Endothelial cell of umbilical vein (primary cell): ENCODE measurements at regions not wholly inside any gene's neighbourhood (a gene's known extent, or its start where the extent isn't known, plus 50 kb on each side); places are given as distances from the start of the nearest gene placed in this dataset.

Experiments
- BruUV-seq: library from RNA; stranded (reverse); fragments of 400-500 nt; replicated peaks from 2 replicates; lab custom pipeline; 2021; lab: Mats Ljungman, UMichigan
- CTCF ChIA-PET: fragments of 300-600, 350-600 bp; sonication (Branson Sonifier 250); formaldehyde crosslinking; loops from one replicate; lab custom pipeline; 2021; ENCODE audit warnings: antibody characterized with exemption, inconsistent platforms; lab: Charles Lee
- POLR2A ChIA-PET: fragments of 300-600, 350-600 bp; sonication (Branson Sonifier 250); formaldehyde crosslinking; loops from one replicate; lab custom pipeline; 2021; ENCODE audit warnings: antibody characterized with exemption, inconsistent platforms; lab: Charles Lee
- DNase-seq: peaks from one replicate; pipeline ENCODE4 v3.0.0-alpha.2; 2011; ENCODE audit warnings: low read depth, low spot score
- FAIRE-seq: peaks from 2 replicates; lab custom pipeline; 2011; peaks lifted over from hg19 to GRCh38; lab: Jason Lieb, UNC
- H2AFZ ChIP-seq: 2 replicates; pipeline ENCODE4 v1.6.0; 2012; ENCODE audit warnings: low read depth, low read length, control low read depth, inconsistent platforms
- H3K27ac ChIP-seq: 2 replicates; pipeline ENCODE4 v1.5.1; 2011; ENCODE audit warnings: low read depth, mild to moderate bottlenecking, control low read depth, low read length, moderate library complexity; ENCODE audit not compliant: insufficient read depth
- H3K27me3 ChIP-seq, 2 experiments: 2 replicates each; pipeline versions ENCODE4 v1.6.0 to v1.6.1; 2011; ENCODE audit warnings: low read length in 2 of 2, mixed read lengths in 1 of 2; ENCODE audit not compliant: control insufficient read depth in 2 of 2, insufficient read depth in 2 of 2
- H3K36me3 ChIP-seq, 2 experiments: 2 replicates in 1 of 2; 3 replicates in 1 of 2; pipeline ENCODE4 v1.5.1; 2011; ENCODE audit warnings: low read length in 2 of 2, mild to moderate bottlenecking in 1 of 2, moderate library complexity in 1 of 2; ENCODE audit not compliant: control insufficient read depth in 2 of 2, insufficient read depth in 2 of 2; ENCODE audit errors: extremely low read depth in 1 of 2
- H3K4me1 ChIP-seq: 3 replicates; pipeline ENCODE4 v1.5.1; 2011; ENCODE audit warnings: mild to moderate bottlenecking, low read length; ENCODE audit not compliant: control insufficient read depth, insufficient read depth; ENCODE audit errors: extremely low read depth
- H3K4me2 ChIP-seq: 2 replicates; pipeline ENCODE4 v1.6.1; 2011; ENCODE audit warnings: low read length, control low read depth, mixed read lengths; ENCODE audit not compliant: insufficient read depth
- H3K4me3 ChIP-seq, 3 experiments: fragments of 200-600 bp in 1 of 3; sonication (generic), shearing (Covaris generic) in 1 of 3; replicated peaks in 1 of 3; 2 replicates each; pipeline ENCODE4 v1.5.1; 2011 to 2016; ENCODE audit warnings: control low read depth in 3 of 3, low read length in 3 of 3, mild to moderate bottlenecking in 2 of 3, inconsistent platforms in 1 of 3, low read depth in 1 of 3, moderate library complexity in 1 of 3; ENCODE audit not compliant: insufficient read depth in 1 of 3
- H3K79me2 ChIP-seq: 2 replicates; pipeline ENCODE4 v1.6.0; 2012; ENCODE audit warnings: low read length, inconsistent platforms; ENCODE audit not compliant: control insufficient read depth, insufficient read depth
- H3K9ac ChIP-seq: replicated peaks from 2 replicates; pipeline ENCODE3; 2011; ENCODE audit warnings: low read length, control low read depth; ENCODE audit not compliant: insufficient read depth; ENCODE audit errors: extremely low read depth
- H3K9me1 ChIP-seq: replicated peaks from 3 replicates; pipeline ENCODE4 v1.6.0; 2011; ENCODE audit warnings: mild to moderate bottlenecking, low read length; ENCODE audit not compliant: control insufficient read depth, insufficient read depth; ENCODE audit errors: extremely low read depth
- H3K9me3 ChIP-seq: replicated peaks from 2 replicates; pipeline ENCODE4 v1.5.1; 2012; ENCODE audit warnings: low read length, inconsistent platforms; ENCODE audit not compliant: control insufficient read depth, insufficient read depth
- H4K20me1 ChIP-seq: replicated peaks from 2 replicates; pipeline ENCODE3; 2011; ENCODE audit warnings: mild to moderate bottlenecking, low read length; ENCODE audit not compliant: control insufficient read depth, insufficient read depth; ENCODE audit errors: extremely low read depth
- EZH2 ChIP-seq: IDR thresholded peaks from 2 replicates; pipeline ENCODE4 v1.6.1; 2012; ENCODE audit warnings: borderline replicate concordance, low read depth, mild to moderate bottlenecking, moderate library complexity, low read length, inconsistent platforms; ENCODE audit not compliant: severe bottlenecking
- FOS ChIP-seq: IDR thresholded peaks from 2 replicates; pipeline ENCODE4 v1.6.1; 2011; ENCODE audit warnings: mild to moderate bottlenecking, low read length, moderate library complexity, borderline replicate concordance; ENCODE audit not compliant: insufficient read depth
- GATA2 ChIP-seq: IDR thresholded peaks from 2 replicates; pipeline ENCODE4 v1.7.0; 2011; ENCODE audit warnings: low read depth, mild to moderate bottlenecking, moderate library complexity, mixed read lengths, low read length; ENCODE audit not compliant: insufficient read length, insufficient read depth
- JUN ChIP-seq: IDR thresholded peaks from 2 replicates; pipeline ENCODE4 v1.6.1; 2011; ENCODE audit warnings: borderline replicate concordance, low read depth; ENCODE audit not compliant: insufficient read length, insufficient read depth
- POLR2A ChIP-seq: IDR thresholded peaks from 2 replicates; pipeline ENCODE4 v1.6.1; 2012; ENCODE audit warnings: low read depth, mild to moderate bottlenecking, control low read depth, low read length
- POLR2AphosphoS5 ChIP-seq: IDR thresholded peaks from 2 replicates; pipeline ENCODE4 v1.6.1; 2012; ENCODE audit warnings: low read depth, mild to moderate bottlenecking, control low read depth, low read length, moderate library complexity; ENCODE audit not compliant: insufficient read depth
- dilution Hi-C: fragments of 300-500 bp; cut with MboI; formaldehyde crosslinking; loops from one replicate; pipeline ENCODE4 v1.15.0; 2019; ENCODE audit warnings: low sequenced_read_pairs; ENCODE audit not compliant: extremely low pct_ligation_motif_present
- intact Hi-C: fragments of 100-400 bp; cut with micrococcal nuclease; formaldehyde crosslinking; loops from one replicate; pipeline ENCODE4 v1.10.0; 2022
- TF ChIP-seq, protein P1 (sequence below): IDR thresholded peaks from 2 replicates; pipeline ENCODE4 v1.6.1; 2011; ENCODE audit not compliant: insufficient read depth, insufficient read length
- TF ChIP-seq, protein P2 (sequence below), 2 donors: IDR thresholded peaks; 1 replicate in 1 of 2; 2 replicates in 1 of 2; pipeline ENCODE4 v1.5.1; 2011; ENCODE audit warnings: low read length in 2 of 2, mild to moderate bottlenecking in 2 of 2, moderate library complexity in 2 of 2, control low read depth in 1 of 2, inconsistent platforms in 1 of 2, low read depth in 1 of 2; ENCODE audit not compliant: insufficient read depth in 1 of 2; ENCODE audit errors: extremely low read depth in 1 of 2

DNA sequence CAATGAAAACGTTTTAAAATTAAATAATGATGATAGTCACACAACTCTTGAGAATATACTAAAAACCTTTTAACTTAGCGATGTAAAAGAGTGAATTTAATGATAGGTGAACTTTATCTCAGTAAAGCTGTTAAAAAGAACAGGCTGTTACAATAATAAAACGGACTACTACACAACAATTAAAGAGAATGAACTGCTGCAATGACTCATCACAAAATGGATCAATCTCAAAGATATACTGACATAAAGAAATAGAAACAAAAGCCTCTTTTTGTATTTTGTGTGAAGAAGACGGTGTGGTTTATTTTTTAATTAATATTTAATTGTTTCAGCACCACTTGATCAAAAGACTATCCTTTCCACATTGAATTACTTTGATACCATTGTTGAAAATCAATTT is 352.4 kb upstream of the GJE1 start:
- no peak overlapping the region for H2AFZ ChIP-seq
- CTCF ChIA-PET, result no interaction called here

DNA sequence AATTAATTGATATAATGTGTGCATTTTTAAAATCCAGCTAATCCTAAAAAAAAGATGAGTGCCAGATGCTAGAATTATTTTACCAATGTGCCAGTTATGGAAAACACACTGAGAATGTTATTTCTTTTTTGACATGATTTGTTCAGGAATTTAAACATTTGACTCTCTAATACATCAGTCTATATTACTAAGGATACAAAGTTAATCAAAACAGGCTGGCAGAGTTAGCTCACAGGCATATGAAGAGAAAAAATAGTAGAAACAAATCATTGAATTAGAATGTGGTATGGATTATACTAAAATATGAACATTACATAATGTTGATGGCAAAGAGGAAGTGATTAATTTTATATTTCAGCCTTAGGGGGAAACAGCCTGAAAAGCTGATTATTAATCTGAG is 368.3 kb upstream of the GJE1 start:
- no peak for TF ChIP-seq EZH2
- TF ChIP-seq GATA2, result no peak
- TF ChIP-seq, protein P1, sequence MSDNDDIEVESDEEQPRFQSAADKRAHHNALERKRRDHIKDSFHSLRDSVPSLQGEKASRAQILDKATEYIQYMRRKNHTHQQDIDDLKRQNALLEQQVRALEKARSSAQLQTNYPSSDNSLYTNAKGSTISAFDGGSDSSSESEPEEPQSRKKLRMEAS, result no peak
- no peak for TF ChIP-seq POLR2AphosphoS5
- no peak for TF ChIP-seq JUN
- TF ChIP-seq, protein P2, sequence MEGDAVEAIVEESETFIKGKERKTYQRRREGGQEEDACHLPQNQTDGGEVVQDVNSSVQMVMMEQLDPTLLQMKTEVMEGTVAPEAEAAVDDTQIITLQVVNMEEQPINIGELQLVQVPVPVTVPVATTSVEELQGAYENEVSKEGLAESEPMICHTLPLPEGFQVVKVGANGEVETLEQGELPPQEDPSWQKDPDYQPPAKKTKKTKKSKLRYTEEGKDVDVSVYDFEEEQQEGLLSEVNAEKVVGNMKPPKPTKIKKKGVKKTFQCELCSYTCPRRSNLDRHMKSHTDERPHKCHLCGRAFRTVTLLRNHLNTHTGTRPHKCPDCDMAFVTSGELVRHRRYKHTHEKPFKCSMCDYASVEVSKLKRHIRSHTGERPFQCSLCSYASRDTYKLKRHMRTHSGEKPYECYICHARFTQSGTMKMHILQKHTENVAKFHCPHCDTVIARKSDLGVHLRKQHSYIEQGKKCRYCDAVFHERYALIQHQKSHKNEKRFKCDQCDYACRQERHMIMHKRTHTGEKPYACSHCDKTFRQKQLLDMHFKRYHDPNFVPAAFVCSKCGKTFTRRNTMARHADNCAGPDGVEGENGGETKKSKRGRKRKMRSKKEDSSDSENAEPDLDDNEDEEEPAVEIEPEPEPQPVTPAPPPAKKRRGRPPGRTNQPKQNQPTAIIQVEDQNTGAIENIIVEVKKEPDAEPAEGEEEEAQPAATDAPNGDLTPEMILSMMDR (IDR thresholded peaks at IDR 0.05; ENCODE audit: extremely low read depth in 1 of 2, insufficient read depth in 1 of 2, low read depth in 1 of 2, low read length in 2 of 2), result no peak

More for the DNA sequence above, 352.4 kb upstream of the GJE1 start:
- FAIRE-seq (no peak), DNase-seq (no peak)
- Histone ChIP-seq H4K20me1 (no peaks in the 10 kb centered on the region), H3K4me1 (no peaks in the 10 kb centered on the region), H3K9me3 (no peaks in the 10 kb centered on the region), H3K4me3 (no peak overlapping the region), H3K79me2 (no peaks in the 10 kb centered on the region), H3K27ac (no peak overlapping the region), H3K36me3 (no peaks in the 10 kb centered on the region), H3K9ac (no peak overlapping the region), H3K9me1 (no peaks in the 10 kb centered on the region), H3K27me3 (no peaks in the 10 kb centered on the region), H3K4me2 (no peak overlapping the region)
- POLR2A ChIA-PET, result no interaction called here
- dilution Hi-C loops (no loop called here), intact Hi-C loops (no loop called here)
- no TSS peak for BruUV-seq
- TF ChIP-seq FOS, result no peak
- TF ChIP-seq POLR2A, result no peak
- no peak for TF ChIP-seq JUN
- TF ChIP-seq GATA2, result no peak

More for the DNA sequence above, 368.3 kb upstream of the GJE1 start:
- DNase-seq (no peak), FAIRE-seq (no peak)
- CTCF ChIA-PET, result interaction anchor here (1.3 to 2.4 kb wide), 2 partner anchors 8 to 14 kb away, joined by 3 to 8 read pairs; no protein-coding TSS in a partner anchor
- Histone ChIP-seq H3K27me3 (no peaks in the 10 kb centered on the region), H3K4me3 (no peak overlapping the region), H3K9ac (no peak overlapping the region), H3K9me1 (no peaks in the 10 kb centered on the region), H4K20me1 (no peaks in the 10 kb centered on the region), H3K79me2 (no peaks in the 10 kb centered on the region), H3K4me1 (no peaks in the 10 kb centered on the region), H3K9me3 (no peaks in the 10 kb centered on the region), H3K4me2 (no peak overlapping the region), H2AFZ (no peak overlapping the region), H3K36me3 (no peaks in the 10 kb centered on the region), H3K27ac (no peak overlapping the region)
- intact Hi-C loops (no loop called here), dilution Hi-C loops (no loop called here)
- POLR2A ChIA-PET, result no interaction called here
- BruUV-seq, result no TSS peak
